GM06990 (cell line): ENCODE measurements at regions not wholly inside any gene's neighbourhood (a gene's known extent, or its start where the extent isn't known, plus 50 kb on each side); places are given as distances from the start of the nearest gene placed in this dataset.

Source experiments
- DNase-seq: peaks from one replicate; pipeline ENCODE4 v3.0.0-alpha.2; 2011; ENCODE audit not compliant: insufficient read length; ENCODE audit errors: extremely low read depth
- H3K27me3 ChIP-seq: replicated peaks from 2 replicates; pipeline ENCODE4 v1.6.0; 2011; ENCODE audit warnings: low read length; ENCODE audit not compliant: control insufficient read depth, insufficient read depth
- H3K36me3 ChIP-seq: 2 replicates; pipeline ENCODE4 v1.5.1; 2011; ENCODE audit warnings: low read length; ENCODE audit not compliant: control insufficient read depth, insufficient read depth
- H3K4me3 ChIP-seq: replicated peaks from 2 replicates; pipeline ENCODE4 v1.5.1; 2011; ENCODE audit warnings: low read depth, mild to moderate bottlenecking, control low read depth, low read length
- CTCF ChIP-seq: IDR thresholded peaks from 2 replicates; pipeline ENCODE4 v1.5.1; 2011; ENCODE audit warnings: low read length, control low read depth, mild to moderate bottlenecking, inconsistent platforms; ENCODE audit not compliant: insufficient read depth, poor library complexity, severe bottlenecking

GRCh38 chr3:65303431-65303830, 615.6 kb upstream of the ADAMTS9 start:
- no peak for DNase-seq
- no peak for TF ChIP-seq CTCF
- H3K27me3 ChIP-seq = no peaks in the 10 kb centered on the region
- no peaks in the 10 kb centered on the region for H3K36me3 ChIP-seq
- H3K4me3 ChIP-seq = no peak overlapping the region

- no peak for TF ChIP-seq CTCF
- H3K4me3 ChIP-seq = no peak overlapping the region
- no peaks in the 10 kb centered on the region for H3K27me3 ChIP-seq
- no peak for DNase-seq
- H3K36me3 ChIP-seq = no peaks in the 10 kb centered on the region
Observed at GRCh38 chr3:65291448-65292125, 603.8 kb upstream of the ADAMTS9 start.

GRCh38 chr3:65288776-65289175, 601.0 kb upstream of the ADAMTS9 start:
- Histone ChIP-seq H3K4me3 (no peak overlapping the region), H3K36me3 (no peaks in the 10 kb centered on the region), H3K27me3 (no peaks in the 10 kb centered on the region)
- no peak for DNase-seq
- no peak for TF ChIP-seq CTCF

- TF ChIP-seq CTCF = no peak
- no peak overlapping the region for H3K4me3 ChIP-seq
- no peak for DNase-seq
- H3K27me3 ChIP-seq = no peaks in the 10 kb centered on the region
- H3K36me3 ChIP-seq = no peaks in the 10 kb centered on the region
Observed at GRCh38 chr3:65285956-65286355, 598.2 kb upstream of the ADAMTS9 start.

GRCh38 chr3:65284961-65285360, 597.2 kb upstream of the ADAMTS9 start:
- no peak for DNase-seq
- H3K36me3 ChIP-seq = no peaks in the 10 kb centered on the region
- no peak overlapping the region for H3K4me3 ChIP-seq
- TF ChIP-seq CTCF = no peak
- no peaks in the 10 kb centered on the region for H3K27me3 ChIP-seq

GRCh38 chr3:65284546-65284945, 596.7 kb upstream of the ADAMTS9 start:
- DNase-seq = no peak
- TF ChIP-seq CTCF = no peak
- Histone ChIP-seq H3K4me3 (no peak overlapping the region), H3K36me3 (no peaks in the 10 kb centered on the region), H3K27me3 (no peaks in the 10 kb centered on the region)
